Neural cell (in vitro differentiated cells): ENCODE measurements at regions not wholly inside any gene's neighbourhood (a gene's known extent, or its start where the extent isn't known, plus 50 kb on each side); places are given as distances from the start of the nearest gene placed in this dataset.
"Not testable (repeated sequence)": the region's sequence is repeated elsewhere in the genome, so short reads cannot be mapped to it uniquely, and the experiment has no call there.

Experiments
- H2AFZ ChIP-seq: fragments of 200-600, 300-800 bp; sonication (generic), shearing (Covaris generic); 2 replicates; pipeline ENCODE4 v1.6.0; 2014; ENCODE audit warnings: low read depth, mild to moderate bottlenecking, antibody characterized with exemption, low read length, moderate library complexity
- H3F3A ChIP-seq: fragments of 200-600 bp; shearing (Covaris generic); 2 replicates; pipeline ENCODE4 v1.6.1; 2016; ENCODE audit warnings: mild to moderate bottlenecking, moderate library complexity, mixed read lengths, antibody characterized with exemption, low read length; ENCODE audit not compliant: insufficient read depth, poor library complexity, severe bottlenecking
- H3K27ac ChIP-seq: fragments of 200-600, 300-800 bp; sonication (generic), shearing (Covaris generic); 2 replicates; pipeline ENCODE4 v1.5.1; 2014; ENCODE audit warnings: mild to moderate bottlenecking, low read length, moderate library complexity
- H3K27me3 ChIP-seq: fragments of 300-800, 200-600 bp; sonication (generic), shearing (Covaris generic); 2 replicates; pipeline ENCODE4 v1.6.0; 2014; ENCODE audit warnings: mild to moderate bottlenecking, low read depth, low read length, moderate library complexity; ENCODE audit not compliant: insufficient read depth
- H3K36me3 ChIP-seq: fragments of 300-800, 200-600 bp; sonication (generic), shearing (Covaris generic); 2 replicates; pipeline ENCODE4 v1.5.1; 2014; ENCODE audit warnings: mild to moderate bottlenecking, antibody characterized with exemption, low read length, moderate library complexity; ENCODE audit not compliant: insufficient read depth
- H3K4me2 ChIP-seq: fragments of 300-800, 200-600 bp; sonication (generic), shearing (Covaris generic); 2 replicates; pipeline ENCODE4 v1.6.0; 2014; ENCODE audit warnings: mild to moderate bottlenecking, low read length
- H3K4me3 ChIP-seq: fragments of 300-800, 200-600 bp; sonication (generic), shearing (Covaris generic); 2 replicates; pipeline ENCODE4 v1.5.1; 2014; ENCODE audit warnings: mild to moderate bottlenecking, low read length, moderate library complexity
- H3K79me2 ChIP-seq: fragments of 200-600 bp; shearing (Covaris generic); replicated peaks from 2 replicates; pipeline ENCODE4 v1.6.0; 2014; ENCODE audit warnings: mild to moderate bottlenecking, low read length, moderate library complexity; ENCODE audit not compliant: insufficient read depth
- H3K9ac ChIP-seq: fragments of 300-800, 200-600 bp; sonication (generic), shearing (Covaris generic); 2 replicates; pipeline ENCODE4 v1.6.1; 2016; ENCODE audit warnings: mild to moderate bottlenecking, low read length, mixed read lengths
- H3K9me2 ChIP-seq: fragments of 200-600 bp; shearing (Covaris generic); 2 replicates; pipeline ENCODE4 v1.6.1; 2016; ENCODE audit warnings: mild to moderate bottlenecking, low read length, mixed read lengths; ENCODE audit not compliant: insufficient read depth
- H3K9me3 ChIP-seq: fragments of 200-600, 300-800 bp; sonication (generic), shearing (Covaris generic); 2 replicates; pipeline ENCODE4 v1.6.1; 2016; ENCODE audit warnings: mild to moderate bottlenecking, mixed run types, low read length, moderate library complexity, mixed read lengths
- H4K20me1 ChIP-seq: fragments of 200-600 bp; shearing (Covaris generic); 2 replicates; pipeline ENCODE4 v1.6.1; 2016; ENCODE audit warnings: mild to moderate bottlenecking, mixed run types; ENCODE audit not compliant: insufficient read depth
- CTCF ChIP-seq: fragments of 450-650 bp; IDR thresholded peaks from 2 replicates; pipeline ENCODE4 v1.5.1; 2014; ENCODE audit warnings: antibody characterized with exemption, mild to moderate bottlenecking, moderate library complexity; ENCODE audit not compliant: poor library complexity, severe bottlenecking
- EP300 ChIP-seq: fragments of 450-650 bp; conservative IDR thresholded peaks from 2 replicates; pipeline ENCODE4 v1.6.1; 2014; ENCODE audit warnings: antibody characterized with exemption, mild to moderate bottlenecking, moderate library complexity; ENCODE audit not compliant: poor library complexity, severe bottlenecking
- EZH2 ChIP-seq: fragments of 200-600, 300-800 bp; shearing (Covaris generic), sonication (generic); IDR thresholded peaks from 2 replicates; pipeline ENCODE4 v1.6.1; 2014; ENCODE audit warnings: antibody characterized with exemption, low read length, borderline replicate concordance, mild to moderate bottlenecking; ENCODE audit not compliant: insufficient read depth, poor library complexity, severe bottlenecking
- MXI1 ChIP-seq: fragments of 450-650 bp; conservative IDR thresholded peaks from 2 replicates; pipeline ENCODE4 v1.6.1; 2014; ENCODE audit warnings: antibody characterized with exemption, mild to moderate bottlenecking; ENCODE audit not compliant: poor library complexity, severe bottlenecking
- POLR2AphosphoS5 ChIP-seq: IDR thresholded peaks from 2 replicates; pipeline ENCODE4 v1.6.1; 2012
- RAD21 ChIP-seq: fragments of 450-650 bp; conservative IDR thresholded peaks from 2 replicates; pipeline ENCODE4 v1.6.1; 2014; ENCODE audit warnings: antibody characterized with exemption, mild to moderate bottlenecking, moderate library complexity
- REST ChIP-seq: IDR thresholded peaks from 2 replicates; pipeline ENCODE4 v1.6.1; 2012; ENCODE audit warnings: borderline replicate concordance
- SMC3 ChIP-seq: fragments of 450-650 bp; conservative IDR thresholded peaks from 2 replicates; pipeline ENCODE4 v1.6.1; 2014; ENCODE audit warnings: antibody characterized with exemption, mild to moderate bottlenecking, moderate library complexity; ENCODE audit not compliant: poor library complexity
- TAF1 ChIP-seq: IDR thresholded peaks from 2 replicates; pipeline ENCODE4 v1.6.1; 2012; ENCODE audit warnings: low read depth

- Histone ChIP-seq H3K27me3 (no peaks in the 10 kb centered on the region), H3K4me2 (no peak overlapping the region), H3K4me3 (no peak overlapping the region), H2AFZ (no peak overlapping the region), H3F3A (no peaks in the 10 kb centered on the region), H3K9me3 (no peaks in the 10 kb centered on the region), H3K9me2 (no peaks in the 10 kb centered on the region), H3K79me2 (no peaks in the 10 kb centered on the region), H3K27ac (no peak overlapping the region), H4K20me1 (no peaks in the 10 kb centered on the region), H3K36me3 (no peaks in the 10 kb centered on the region), H3K9ac (no peak overlapping the region)
- no peak for TF ChIP-seq CTCF
- no peak for TF ChIP-seq MXI1
- TF ChIP-seq TAF1 = no peak
- no peak for TF ChIP-seq POLR2AphosphoS5
- no peak for TF ChIP-seq EP300
- no peak for TF ChIP-seq REST
- TF ChIP-seq SMC3 = no peak
- TF ChIP-seq EZH2 = no peak
- TF ChIP-seq RAD21 = no peak
Observed at GRCh38 chr17:65293584-65294180, 156.5 kb downstream of the RGS9 start.

- no peaks in the 10 kb centered on the region for H3K27me3 ChIP-seq
- H3K9ac ChIP-seq = no peak overlapping the region
- H3K36me3 ChIP-seq = no peaks in the 10 kb centered on the region
- H3K4me2 ChIP-seq = no peak overlapping the region
- no peaks in the 10 kb centered on the region for H3F3A ChIP-seq
- H3K79me2 ChIP-seq = no peaks in the 10 kb centered on the region
- no peaks in the 10 kb centered on the region for H3K9me3 ChIP-seq
- no peak overlapping the region for H3K4me3 ChIP-seq
- H3K9me2 ChIP-seq = no peaks in the 10 kb centered on the region
- H4K20me1 ChIP-seq = no peaks in the 10 kb centered on the region
- no peak overlapping the region for H2AFZ ChIP-seq
- H3K27ac ChIP-seq = no peak overlapping the region
- TF ChIP-seq REST = no peak
- no peak for TF ChIP-seq POLR2AphosphoS5
- no peak for TF ChIP-seq SMC3
- no peak for TF ChIP-seq CTCF
- TF ChIP-seq MXI1 = no peak
- TF ChIP-seq EP300 = no peak
- no peak for TF ChIP-seq RAD21
- no peak for TF ChIP-seq TAF1
- TF ChIP-seq EZH2 = no peak
Observed at GRCh38 chr17:65292430-65292829, 155.3 kb downstream of the RGS9 start.

GRCh38 chr17:65291301-65291700 lies 154.1 kb downstream of the RGS9 start:
- H3K4me3 ChIP-seq, H3F3A ChIP-seq, H3K9ac ChIP-seq, H2AFZ ChIP-seq, H3K9me2 ChIP-seq, H3K27ac ChIP-seq, H3K27me3 ChIP-seq, H4K20me1 ChIP-seq, H3K36me3 ChIP-seq, H3K79me2 ChIP-seq, H3K9me3 ChIP-seq, H3K4me2 ChIP-seq: not testable (repeated sequence)
